GDM1 (cell line): ENCODE measurements at regions not wholly inside any gene's neighbourhood (a gene's known extent, or its start where the extent isn't known, plus 50 kb on each side); places are given as distances from the start of the nearest gene placed in this dataset.

Source experiments
- DNase-seq: peaks from one replicate; lab custom pipeline; 2025; lab: John Stamatoyannopoulos, UW

DNA sequence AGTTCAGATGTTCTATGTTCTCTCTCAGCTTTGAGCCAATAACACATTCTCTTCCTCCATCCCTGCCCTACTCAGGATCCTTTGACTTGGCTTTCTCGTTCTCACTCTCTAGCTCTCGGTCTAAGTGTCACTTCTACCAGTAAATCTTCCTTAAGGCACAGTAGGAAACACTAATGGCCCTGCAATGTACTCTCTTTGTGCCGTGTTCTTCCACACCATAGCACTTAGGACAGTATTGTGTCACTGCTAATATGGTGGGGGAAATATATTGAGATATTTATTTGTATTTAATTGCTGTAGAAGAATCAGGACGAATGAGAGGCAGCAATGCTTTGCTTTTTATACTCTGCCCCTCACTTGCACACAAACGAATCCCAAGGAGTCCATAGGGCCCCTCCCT lies 493.1 kb downstream of the SHISA9 start:
- DNase-seq, result no peak

DNA sequence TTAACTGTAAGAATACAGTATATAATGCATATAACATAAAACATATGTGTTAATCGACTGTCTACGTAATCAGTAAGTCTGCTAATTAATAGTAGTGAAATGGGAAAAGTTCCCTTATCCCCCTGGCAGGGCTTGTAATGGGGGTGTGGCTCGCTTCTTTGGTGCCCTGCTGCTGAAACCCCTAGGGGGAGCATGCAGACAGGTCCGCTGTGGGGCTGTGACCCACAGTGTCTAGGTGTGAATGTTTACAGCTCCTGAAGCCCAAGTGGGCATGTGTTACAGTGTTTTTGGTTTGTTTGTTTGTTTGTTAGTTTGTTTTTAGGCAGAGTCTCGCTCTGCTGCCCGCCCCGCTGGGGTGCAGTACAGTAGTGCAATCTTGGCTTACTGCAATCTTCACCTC lies 495.7 kb downstream of the SHISA9 start:
- DNase-seq, result no peak

GRCh38 chr16:13401641-13402040 lies 500.2 kb downstream of the SHISA9 start:
- DNase-seq, result no peak

DNA sequence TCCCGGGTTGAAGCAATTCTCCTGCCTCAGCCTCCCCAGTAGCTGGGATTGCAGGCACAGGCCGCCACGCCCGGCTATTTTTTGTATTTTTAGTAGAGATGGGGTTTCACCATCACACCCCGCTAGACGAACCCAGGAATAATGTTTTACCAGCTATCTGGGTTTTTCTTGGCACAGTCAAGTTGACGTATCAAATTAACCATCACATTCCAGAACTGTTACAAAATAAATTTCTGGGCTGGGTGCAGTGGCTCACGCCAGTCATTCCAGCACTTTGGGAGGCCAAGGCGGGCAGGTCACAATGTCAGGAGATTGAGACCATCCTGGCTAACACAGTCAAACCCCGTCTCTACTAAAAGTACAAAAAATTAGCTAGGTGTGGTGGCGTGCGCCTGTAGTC lies 501.2 kb downstream of the SHISA9 start:
- DNase-seq, result no peak

GRCh38 chr16:13403326-13403725 lies 501.9 kb downstream of the SHISA9 start:
- no peak for DNase-seq

- no peak for DNase-seq
These were observed 505.8 kb upstream of the ERCC4 start for GRCh38 chr16:13414154-13414553.

- DNase-seq, result no peak
These were observed 500.4 kb upstream of the ERCC4 start for GRCh38 chr16:13419589-13419988.

DNA sequence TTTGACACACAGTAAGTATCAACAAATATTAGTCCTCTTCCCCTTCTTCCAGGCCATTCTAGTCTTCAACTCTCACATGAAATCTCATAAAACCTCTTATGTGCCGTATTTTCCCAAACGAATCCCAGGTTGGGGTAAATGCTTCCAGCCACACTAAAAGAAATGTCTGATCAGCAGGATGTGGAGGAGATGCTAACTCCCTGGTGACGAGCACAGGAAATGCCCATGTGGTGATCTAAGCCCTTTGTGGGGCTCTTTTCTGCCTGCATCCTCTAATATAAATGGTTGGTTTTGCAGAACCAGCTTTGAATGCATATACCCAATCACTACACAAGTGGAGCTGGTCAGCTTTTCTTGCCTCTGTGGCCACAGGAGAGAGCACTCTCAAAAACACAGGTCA lies 498.2 kb upstream of the ERCC4 start:
- no peak for DNase-seq

DNA sequence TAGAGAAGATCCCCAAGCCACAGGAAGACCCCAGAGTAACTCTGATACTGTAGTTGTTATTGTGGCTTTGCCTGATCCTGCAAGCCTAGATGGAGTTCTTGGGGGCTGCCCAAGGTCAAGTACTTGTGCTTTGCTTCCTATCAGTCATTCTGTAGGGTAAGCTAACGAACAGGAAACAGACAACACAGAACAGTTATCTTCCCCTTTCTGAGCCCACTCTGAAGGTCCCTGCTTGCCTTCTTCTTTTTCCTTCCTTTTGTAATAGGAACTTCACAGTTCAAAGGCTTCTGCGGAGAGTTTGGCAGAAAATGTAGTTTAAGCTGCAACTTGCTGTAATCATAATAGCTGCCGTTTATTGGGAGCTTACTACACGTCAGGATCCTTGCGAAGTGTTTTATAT lies 494.1 kb upstream of the ERCC4 start:
- DNase-seq, result peak; percentile 86

GRCh38 chr16:13426269-13426668 lies 493.7 kb upstream of the ERCC4 start:
- peak; percentile 67 for DNase-seq

- DNase-seq, result no peak
These were observed 493.2 kb upstream of the ERCC4 start for GRCh38 chr16:13426736-13427135.

DNA sequence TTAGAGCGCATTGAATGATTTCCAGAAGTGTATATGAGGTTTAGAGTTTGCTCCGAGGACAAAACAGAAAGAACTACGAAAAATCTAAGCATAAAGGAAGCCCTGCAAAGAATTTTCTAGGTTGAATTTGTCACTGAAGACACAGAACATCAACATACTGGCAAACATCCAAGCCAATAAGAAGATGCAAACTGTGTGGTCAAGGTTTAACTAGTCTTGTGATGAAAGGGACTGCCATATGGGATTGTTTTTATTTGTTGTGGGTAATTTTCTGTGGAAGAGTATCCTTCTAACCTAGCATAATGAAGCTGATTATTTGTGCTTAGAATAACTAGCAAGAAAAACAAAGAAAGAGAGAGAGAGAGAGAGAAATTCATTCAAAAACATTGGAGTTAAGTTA lies 492.0 kb upstream of the ERCC4 start:
- DNase-seq, result no peak

DNA sequence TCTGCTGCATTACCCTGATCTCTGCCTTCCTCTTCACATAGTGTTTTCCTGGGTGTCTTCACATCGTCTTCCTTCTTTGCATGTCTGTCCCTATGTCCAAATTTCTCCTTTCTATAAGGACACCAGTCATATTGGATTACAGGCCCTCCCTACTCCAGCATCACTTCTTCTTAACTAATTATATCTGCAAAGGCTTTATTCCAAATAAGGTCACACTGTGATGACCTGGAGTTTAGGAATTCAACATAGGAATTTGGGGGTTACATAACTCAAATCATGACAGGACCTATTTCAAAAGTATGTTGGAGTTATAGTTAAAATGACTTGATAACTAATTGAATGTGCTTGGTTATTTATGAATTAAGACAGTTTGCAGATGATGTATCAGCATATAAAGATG lies 490.5 kb upstream of the ERCC4 start:
- DNase-seq, result no peak

DNA sequence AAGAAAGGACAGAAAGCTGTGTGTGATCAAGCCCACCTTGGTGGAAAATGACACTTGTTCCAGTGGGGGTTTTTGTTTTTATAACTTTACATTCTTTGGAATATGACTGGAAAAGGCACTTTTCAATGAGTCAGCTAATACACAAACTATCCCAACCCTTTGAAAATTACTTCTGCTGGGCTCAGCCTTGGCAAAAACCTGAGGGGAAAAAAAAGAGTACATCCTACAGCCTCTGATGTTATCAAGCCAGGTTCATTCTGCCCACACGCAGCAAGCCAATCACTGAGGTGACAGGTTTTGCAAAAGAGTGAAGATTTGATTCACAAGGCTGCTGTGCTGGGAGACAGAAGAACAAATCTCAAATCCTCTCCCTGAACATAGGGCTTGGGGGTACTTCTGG lies 484.5 kb upstream of the ERCC4 start:
- no peak for DNase-seq

GRCh38 chr16:13435873-13436474 lies 484.0 kb upstream of the ERCC4 start:
- DNase-seq, result no peak

GRCh38 chr16:13436641-13437412 lies 483.1 kb upstream of the ERCC4 start:
- DNase-seq, result peak; percentile 12

DNA sequence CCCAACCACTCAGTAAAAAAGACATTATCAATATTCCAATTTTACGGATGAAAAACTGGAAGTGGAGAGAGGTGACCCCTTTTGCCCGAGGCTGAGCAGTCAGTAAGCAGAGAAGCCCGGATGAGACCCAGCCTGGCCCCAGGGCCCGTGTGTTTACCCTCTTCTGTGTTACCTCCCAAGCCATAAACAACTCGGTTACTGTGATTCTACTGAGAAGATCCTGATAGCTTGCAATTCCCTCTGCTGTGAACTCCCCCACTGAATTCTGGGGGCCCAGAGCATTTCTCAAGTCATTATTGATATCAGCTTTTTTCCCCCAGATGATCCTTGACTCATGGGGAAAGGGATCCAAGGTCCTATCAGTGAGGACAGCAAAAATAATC lies 482.6 kb upstream of the ERCC4 start:
- no peak for DNase-seq

DNA sequence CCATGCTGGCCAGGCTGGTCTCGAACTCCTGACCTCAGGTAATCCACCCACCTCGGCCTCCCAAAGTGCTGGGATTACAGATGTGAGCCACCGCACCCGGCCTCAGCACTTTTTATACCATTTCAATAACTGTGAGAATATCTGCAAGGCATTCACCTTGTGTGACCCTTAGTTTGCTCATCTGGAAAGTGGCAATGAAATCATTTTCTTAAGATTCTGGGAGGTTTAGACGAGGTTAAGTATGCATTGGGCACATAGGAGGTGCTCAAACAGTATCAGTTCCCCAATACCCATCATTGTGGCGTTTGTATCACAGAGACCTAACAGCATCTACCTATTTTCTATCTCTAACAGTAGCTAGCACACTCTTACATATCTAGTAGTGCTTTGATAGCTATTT lies 481.9 kb upstream of the ERCC4 start:
- DNase-seq, result no peak

DNA sequence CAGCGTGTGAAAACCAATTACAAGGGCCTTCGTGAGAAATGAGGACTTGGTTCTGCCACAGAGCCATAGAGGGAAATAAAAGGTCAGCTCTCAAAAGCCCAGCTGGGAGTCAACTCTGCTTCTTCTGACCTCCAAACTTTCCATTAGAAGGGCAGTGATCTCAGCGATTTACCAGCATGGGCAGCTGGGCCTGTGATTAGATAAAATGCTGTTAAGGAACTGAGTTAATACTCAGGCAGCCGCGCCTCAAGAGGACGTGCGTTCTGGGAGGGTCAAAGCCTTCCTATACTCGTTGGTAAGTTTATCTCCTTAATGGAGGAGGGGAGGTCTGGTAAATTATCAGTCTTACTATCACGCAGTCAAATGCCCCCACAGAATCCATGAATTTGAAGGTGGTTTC lies 480.2 kb upstream of the ERCC4 start:
- DNase-seq, result no peak

DNA sequence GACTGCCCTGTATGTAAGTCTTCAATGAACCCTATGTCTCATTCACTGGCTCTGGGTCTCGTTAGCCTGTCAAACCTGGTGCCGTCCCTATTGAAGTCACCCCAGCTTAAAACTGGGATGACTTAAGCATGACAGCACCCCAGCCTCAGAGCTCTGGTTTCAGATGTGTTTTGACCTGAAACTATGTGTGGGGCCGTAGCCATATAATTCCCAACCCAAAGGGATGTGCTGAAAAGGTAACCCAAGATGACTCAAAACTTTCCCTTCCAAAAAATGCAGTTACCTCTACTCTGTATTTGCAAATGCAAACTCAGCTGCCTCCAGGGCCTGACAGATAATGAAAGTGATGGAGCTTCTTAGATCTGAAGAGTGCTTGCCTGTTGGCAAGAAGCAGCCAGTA lies 478.3 kb upstream of the ERCC4 start:
- no peak for DNase-seq

DNA sequence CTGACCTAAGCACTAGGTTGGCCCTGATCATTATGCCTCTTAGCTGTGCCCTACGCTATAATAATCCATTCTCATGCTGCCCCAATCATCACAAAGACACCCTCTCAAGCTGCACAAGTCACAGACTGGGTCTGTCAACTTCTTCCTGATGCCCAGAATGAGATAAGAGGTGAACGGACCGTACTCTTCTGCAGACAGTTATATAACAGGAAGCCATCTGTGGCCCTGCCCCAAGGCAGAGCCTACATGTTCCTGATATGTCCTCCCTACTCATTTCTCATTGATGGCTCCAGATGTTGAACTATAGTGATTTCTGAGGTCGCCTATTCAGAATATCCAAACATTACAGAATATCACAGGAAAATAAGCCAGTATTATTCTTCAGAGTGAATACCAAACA lies 471.6 kb upstream of the ERCC4 start:
- DNase-seq, result peak; percentile 55

GRCh38 chr16:13453325-13453724 lies 466.6 kb upstream of the ERCC4 start:
- peak; percentile 32 for DNase-seq

DNA sequence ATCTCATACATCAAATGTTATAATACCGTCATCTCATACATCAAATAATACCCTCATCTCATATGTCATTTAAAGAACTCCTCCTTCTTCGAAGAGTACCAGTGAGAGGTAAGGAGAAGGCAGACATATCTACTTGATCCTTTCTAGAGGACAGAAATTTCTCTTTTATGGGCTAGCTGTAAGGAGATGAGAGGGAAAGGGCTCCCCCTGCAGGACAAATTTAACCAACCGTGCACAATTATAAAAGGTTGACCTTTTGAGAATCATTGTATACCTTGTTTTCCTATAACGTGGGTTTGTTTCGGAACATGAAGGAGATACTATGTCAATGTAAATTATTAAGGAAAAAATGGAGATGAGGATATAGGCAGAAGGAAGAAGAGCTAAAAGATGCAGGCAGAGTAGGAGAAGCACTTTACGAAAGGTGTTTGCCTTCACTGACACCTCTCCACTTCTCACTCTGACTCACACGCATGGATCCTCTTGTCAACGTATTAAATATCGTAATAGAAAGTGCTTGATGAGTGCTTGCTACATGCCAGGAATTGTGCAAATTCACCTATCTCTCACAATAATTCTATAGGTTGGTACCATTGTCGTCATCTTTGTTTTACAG lies 465.9 kb upstream of the ERCC4 start:
- DNase-seq, result peak; percentile 35

DNA sequence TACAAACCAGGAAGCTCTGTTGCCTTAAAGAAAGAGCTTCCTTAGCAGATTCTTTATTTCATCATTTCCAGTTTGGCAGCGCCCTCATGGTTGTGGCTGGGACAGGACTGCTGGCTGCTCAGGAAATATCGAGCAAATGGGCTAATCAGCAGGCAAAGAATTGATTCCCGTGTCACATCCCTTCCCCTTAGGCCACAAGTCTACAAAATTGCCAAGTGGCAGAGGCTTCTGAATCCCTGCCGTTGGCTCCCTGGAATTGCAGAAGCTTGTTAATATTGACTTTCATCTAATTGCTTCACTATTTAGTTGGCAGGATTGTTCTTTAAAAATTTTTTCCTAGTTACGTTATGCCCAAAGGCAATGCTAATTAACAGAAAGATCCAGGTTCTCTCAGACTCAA lies 456.3 kb upstream of the ERCC4 start:
- DNase-seq, result no peak
